ENCODE measurements at regions not wholly inside any gene's neighbourhood (a gene's known extent, or its start where the extent isn't known, plus 50 kb on each side); places are given as distances from the start of the nearest gene placed in this dataset.

DNA sequence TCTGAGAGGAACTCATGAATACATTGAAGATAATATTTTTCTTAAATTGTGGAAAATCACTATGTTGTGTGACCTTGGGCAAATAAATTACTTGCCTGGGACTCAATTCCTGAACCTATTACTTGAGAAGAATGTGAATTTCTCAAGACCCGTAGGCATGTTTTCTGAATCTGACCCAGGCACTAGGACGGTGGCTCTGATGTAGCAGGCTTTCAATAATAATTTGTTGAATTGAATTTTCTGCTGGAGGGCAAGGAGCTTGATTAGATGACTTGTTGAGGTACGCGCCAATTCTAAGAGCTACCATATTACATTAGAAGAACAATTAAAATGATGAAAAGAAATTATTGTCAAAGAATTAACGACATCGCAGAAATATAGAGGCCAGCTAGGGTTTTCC lies 150.2 kb upstream of the LRRC3B start:
- TF ChIP-seq CTCF (conservative IDR thresholded peaks at IDR 0.05 in 1 of 2, IDR thresholded peaks at IDR 0.05 in 1 of 2; ENCODE audit: low read depth in 1 of 2, low read length in 2 of 2) (no peak), EZH2 (IDR thresholded peaks at IDR 0.05; ENCODE audit: low read length, missing control alignments) (no peak)
